Thoracic aorta (tissue), 2 donors: ENCODE measurements at regions not wholly inside any gene's neighbourhood (a gene's known extent, or its start where the extent isn't known, plus 50 kb on each side); places are given as distances from the start of the nearest gene placed in this dataset.

Experiments
- ATAC-seq: fragments of 150-250 bp; one replicate; pipeline ENCODE4 v1.8.0; 2017; ENCODE audit warnings: low read depth; ENCODE audit not compliant: insufficient number of reproducible peaks, low FRiP score
- DNase-seq: peaks from one replicate; pipeline ENCODE4 v3.0.0-alpha.2; 2020; ENCODE audit warnings: low spot score
- H3K27ac ChIP-seq, 2 donors: fragments of 200-600 bp; sonication (generic); 1 replicate in 1 of 2; 2 replicates in 1 of 2; pipeline ENCODE4 v1.5.1; 2016; ENCODE audit warnings: mild to moderate bottlenecking in 2 of 2, moderate library complexity in 2 of 2
- H3K27me3 ChIP-seq: fragments of 200-600 bp; sonication (generic); replicated peaks from 2 replicates; pipeline ENCODE4 v1.6.0; 2016; ENCODE audit warnings: mild to moderate bottlenecking; ENCODE audit not compliant: insufficient read depth
- H3K36me3 ChIP-seq: fragments of 200-600 bp; sonication (generic); one replicate; pipeline ENCODE4 v1.5.1; 2016
- H3K4me1 ChIP-seq, 2 donors: fragments of 200-600 bp; sonication (generic); 1 replicate in 1 of 2; 2 replicates in 1 of 2; pipeline versions ENCODE4 v1.5.1 to v1.6.0; 2016; ENCODE audit warnings: low read depth in 2 of 2, mild to moderate bottlenecking in 1 of 2; ENCODE audit not compliant: control insufficient read depth in 1 of 2
- H3K4me3 ChIP-seq: fragments of 200-600 bp; sonication (generic); 2 replicates; pipeline ENCODE4 v1.5.1; 2016; ENCODE audit warnings: mild to moderate bottlenecking
- H3K9me3 ChIP-seq: fragments of 200-600 bp; sonication (generic); 2 replicates; pipeline ENCODE4 v1.5.1; 2016
- TF ChIP-seq, protein P1 (sequence below): fragments of 200-600 bp; sonication (generic); IDR thresholded peaks from one replicate; pipeline ENCODE4 v1.5.1; 2019; ENCODE audit warnings: antibody characterized with exemption

DNA sequence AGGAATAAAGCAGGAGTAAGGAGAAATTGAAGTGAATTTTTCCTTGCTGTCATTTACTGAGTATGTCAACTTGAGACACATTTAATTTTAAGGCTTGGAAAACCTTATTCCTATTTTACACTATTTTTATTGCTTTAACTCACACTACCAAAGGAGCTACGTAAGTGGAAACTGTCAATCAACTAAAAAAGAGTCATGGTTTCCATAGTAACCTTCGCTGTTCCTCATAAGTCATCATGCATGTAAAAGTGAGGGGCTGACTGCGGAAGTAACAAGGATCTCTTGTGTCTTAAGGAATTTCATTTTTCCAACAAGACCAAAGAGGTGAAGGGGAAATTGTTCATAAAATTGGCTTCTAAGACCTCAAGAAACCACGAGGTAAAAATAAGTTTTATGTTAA, 516.2 kb upstream of the CA10 start:
- no peaks in the 10 kb centered on the region for H3K4me1 ChIP-seq
- H3K36me3 ChIP-seq, result no peaks in the 10 kb centered on the region
- TF ChIP-seq, protein P1, sequence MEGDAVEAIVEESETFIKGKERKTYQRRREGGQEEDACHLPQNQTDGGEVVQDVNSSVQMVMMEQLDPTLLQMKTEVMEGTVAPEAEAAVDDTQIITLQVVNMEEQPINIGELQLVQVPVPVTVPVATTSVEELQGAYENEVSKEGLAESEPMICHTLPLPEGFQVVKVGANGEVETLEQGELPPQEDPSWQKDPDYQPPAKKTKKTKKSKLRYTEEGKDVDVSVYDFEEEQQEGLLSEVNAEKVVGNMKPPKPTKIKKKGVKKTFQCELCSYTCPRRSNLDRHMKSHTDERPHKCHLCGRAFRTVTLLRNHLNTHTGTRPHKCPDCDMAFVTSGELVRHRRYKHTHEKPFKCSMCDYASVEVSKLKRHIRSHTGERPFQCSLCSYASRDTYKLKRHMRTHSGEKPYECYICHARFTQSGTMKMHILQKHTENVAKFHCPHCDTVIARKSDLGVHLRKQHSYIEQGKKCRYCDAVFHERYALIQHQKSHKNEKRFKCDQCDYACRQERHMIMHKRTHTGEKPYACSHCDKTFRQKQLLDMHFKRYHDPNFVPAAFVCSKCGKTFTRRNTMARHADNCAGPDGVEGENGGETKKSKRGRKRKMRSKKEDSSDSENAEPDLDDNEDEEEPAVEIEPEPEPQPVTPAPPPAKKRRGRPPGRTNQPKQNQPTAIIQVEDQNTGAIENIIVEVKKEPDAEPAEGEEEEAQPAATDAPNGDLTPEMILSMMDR, result no peak
- no peak overlapping the region for H3K4me3 ChIP-seq
- no peak overlapping the region for H3K27ac ChIP-seq
- DNase-seq (no peak), ATAC-seq (no peak)
- no peaks in the 10 kb centered on the region for H3K9me3 ChIP-seq
- H3K27me3 ChIP-seq, result no peaks in the 10 kb centered on the region

DNA sequence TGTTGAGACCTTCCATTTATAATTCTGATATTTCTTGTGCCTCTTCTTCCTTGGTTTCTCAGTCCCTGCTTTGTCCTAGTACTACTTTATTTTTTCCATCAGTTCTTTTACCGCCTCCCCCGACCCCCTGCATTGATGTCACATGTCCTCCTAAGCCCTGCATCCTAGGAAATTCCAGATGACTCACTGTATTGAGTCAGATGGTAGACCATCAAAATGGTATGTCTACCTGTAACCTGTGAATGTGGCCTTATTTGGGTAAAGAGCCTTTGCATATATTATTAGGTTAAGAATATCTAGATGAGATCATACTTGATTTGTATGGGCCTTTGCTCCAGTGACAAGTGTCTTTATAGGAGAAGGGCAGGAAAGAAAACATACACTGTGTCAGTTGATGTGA, 515.3 kb upstream of the CA10 start:
- no peaks in the 10 kb centered on the region for H3K4me1 ChIP-seq
- no peaks in the 10 kb centered on the region for H3K27me3 ChIP-seq
- no peaks in the 10 kb centered on the region for H3K36me3 ChIP-seq
- TF ChIP-seq, protein P1, result no peak
- DNase-seq (no peak), ATAC-seq (no peak)
- H3K9me3 ChIP-seq, result no peaks in the 10 kb centered on the region
- H3K27ac ChIP-seq, result no peak overlapping the region
- H3K4me3 ChIP-seq, result no peak overlapping the region

DNA sequence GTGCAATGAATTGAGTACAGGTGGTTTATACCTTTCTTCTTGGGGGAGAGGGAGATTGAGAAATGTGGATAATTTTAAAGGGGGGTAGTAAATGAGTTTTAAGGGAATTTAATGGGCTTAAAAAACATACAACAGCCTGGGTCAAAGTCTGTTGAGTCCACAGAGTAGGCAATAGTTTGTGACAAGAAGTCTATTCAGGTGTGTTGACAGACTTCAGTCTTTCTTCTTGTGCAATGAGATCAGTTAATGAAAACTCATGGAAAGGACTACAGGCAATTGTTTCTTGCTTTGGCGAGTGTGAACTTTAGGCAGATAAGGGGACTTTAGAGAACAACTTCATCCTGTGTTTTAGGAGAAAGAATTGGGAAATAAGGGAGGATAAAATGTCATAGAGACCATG, 507.8 kb upstream of the CA10 start:
- no peak for ATAC-seq
- TF ChIP-seq, protein P1, result no peak

DNA sequence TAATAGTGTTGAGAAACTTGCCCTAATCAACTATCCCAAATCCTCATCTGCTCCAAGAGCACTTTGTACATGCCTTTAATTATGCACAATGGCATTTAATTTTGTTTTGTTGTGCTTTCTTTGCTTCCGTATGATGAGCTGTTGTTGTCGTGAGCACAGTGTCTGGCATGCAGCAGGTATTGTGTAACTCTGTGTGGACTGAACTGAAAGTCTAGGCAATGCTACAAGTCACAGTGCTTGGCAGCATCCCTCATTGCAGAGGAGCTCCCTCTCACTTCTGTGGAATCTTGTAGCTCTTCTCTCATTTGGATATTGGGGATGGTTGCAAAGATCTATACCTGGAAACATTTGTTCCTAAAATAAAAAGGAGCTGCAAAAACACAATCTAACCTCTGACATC, 502.2 kb upstream of the CA10 start:
- ATAC-seq (no peak), DNase-seq (no peak)
- no peak overlapping the region for H3K4me3 ChIP-seq
- H3K36me3 ChIP-seq, result no peaks in the 10 kb centered on the region
- TF ChIP-seq, protein P1, result no peak
- no peaks in the 10 kb centered on the region for H3K9me3 ChIP-seq
- no peaks in the 10 kb centered on the region for H3K4me1 ChIP-seq
- H3K27me3 ChIP-seq, result no peaks in the 10 kb centered on the region
- no peak overlapping the region for H3K27ac ChIP-seq

More for the DNA sequence above, 507.8 kb upstream of the CA10 start:
- Histone ChIP-seq H3K36me3 (no peaks in the 10 kb centered on the region), H3K4me1 (no peaks in the 10 kb centered on the region), H3K4me3 (no peak overlapping the region), H3K27me3 (no peaks in the 10 kb centered on the region), H3K27ac (no peak overlapping the region), H3K9me3 (no peaks in the 10 kb centered on the region)
- DNase-seq, result no peak

DNA sequence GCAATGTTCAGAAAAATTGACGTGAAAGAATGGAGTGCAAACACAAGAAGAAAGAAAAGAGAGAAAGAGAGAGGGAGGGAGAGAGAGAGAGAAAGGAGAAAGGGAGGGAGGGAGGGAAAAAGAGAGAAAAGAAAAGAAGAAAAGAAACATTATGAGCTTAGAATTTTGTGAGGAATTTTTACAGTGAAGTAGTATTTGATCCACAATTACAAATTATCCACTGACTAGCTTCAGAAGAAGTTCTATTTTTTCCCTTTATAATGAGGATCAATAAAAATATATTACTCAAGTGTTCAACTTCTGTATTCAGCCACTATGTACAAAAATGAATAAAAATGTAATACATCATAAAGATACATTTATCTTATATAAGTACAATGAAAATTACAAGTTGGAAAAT, 494.5 kb upstream of the CA10 start:
- Histone ChIP-seq H3K4me3 (no peak overlapping the region), H3K4me1 (no peaks in the 10 kb centered on the region), H3K9me3 (no peaks in the 10 kb centered on the region), H3K36me3 (no peaks in the 10 kb centered on the region), H3K27ac (no peak overlapping the region), H3K27me3 (no peaks in the 10 kb centered on the region)
- TF ChIP-seq, protein P1, result no peak
- no peak for ATAC-seq
- no peak for DNase-seq
